ENCODE measurements at regions not wholly inside any gene's neighbourhood (a gene's known extent, or its start where the extent isn't known, plus 50 kb on each side); places are given as distances from the start of the nearest gene placed in this dataset.

DNA sequence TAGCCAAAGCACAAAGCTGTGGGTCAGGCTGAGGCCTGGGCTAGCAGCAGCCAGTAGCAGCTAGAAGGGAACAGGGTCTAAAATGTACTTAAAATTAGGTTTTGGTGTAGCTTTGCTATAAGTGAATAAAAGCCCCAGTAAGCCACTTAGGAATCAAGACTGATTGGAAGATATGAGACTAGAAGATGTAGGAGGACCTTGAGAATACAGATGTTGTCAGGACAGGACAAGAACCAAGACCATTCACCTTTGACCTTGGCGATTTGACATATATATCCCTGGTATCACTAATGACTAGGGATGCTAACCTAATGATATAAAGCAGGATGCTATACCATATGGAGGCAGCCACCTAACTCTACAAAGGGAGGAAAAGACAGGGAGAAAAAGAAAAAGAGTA is 238.1 kb downstream of the FBXO8 start:
- TF ChIP-seq, protein P1, sequence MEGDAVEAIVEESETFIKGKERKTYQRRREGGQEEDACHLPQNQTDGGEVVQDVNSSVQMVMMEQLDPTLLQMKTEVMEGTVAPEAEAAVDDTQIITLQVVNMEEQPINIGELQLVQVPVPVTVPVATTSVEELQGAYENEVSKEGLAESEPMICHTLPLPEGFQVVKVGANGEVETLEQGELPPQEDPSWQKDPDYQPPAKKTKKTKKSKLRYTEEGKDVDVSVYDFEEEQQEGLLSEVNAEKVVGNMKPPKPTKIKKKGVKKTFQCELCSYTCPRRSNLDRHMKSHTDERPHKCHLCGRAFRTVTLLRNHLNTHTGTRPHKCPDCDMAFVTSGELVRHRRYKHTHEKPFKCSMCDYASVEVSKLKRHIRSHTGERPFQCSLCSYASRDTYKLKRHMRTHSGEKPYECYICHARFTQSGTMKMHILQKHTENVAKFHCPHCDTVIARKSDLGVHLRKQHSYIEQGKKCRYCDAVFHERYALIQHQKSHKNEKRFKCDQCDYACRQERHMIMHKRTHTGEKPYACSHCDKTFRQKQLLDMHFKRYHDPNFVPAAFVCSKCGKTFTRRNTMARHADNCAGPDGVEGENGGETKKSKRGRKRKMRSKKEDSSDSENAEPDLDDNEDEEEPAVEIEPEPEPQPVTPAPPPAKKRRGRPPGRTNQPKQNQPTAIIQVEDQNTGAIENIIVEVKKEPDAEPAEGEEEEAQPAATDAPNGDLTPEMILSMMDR (IDR thresholded peaks at IDR 0.05) = no peak
- TF ChIP-seq EZH2 (IDR thresholded peaks at IDR 0.05) = no peak
- TF ChIP-seq EZH2phosphoT487 (IDR thresholded peaks at IDR 0.05) = no peak
